ENCODE measurements at regions not wholly inside any gene's neighbourhood (a gene's known extent, or its start where the extent isn't known, plus 50 kb on each side); places are given as distances from the start of the nearest gene placed in this dataset.

DNA sequence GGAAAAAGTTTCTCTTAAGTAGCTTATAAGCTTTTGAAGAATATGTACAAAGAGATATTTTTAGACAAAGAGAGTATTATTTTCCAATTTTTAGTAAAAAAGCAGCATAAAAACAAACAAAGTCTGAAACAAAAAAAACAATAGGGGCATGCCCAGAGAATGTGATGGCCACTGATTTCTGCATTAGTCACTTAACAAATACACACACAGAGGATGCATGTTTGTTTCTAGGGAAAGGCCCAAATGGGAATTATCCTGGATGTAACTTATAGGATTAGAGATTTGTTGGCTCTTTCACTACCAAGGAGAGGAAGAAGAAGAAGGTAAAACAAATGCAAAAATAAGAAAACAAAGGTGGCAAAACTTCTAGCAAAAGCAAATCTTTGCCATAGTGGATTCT lies 95.9 kb upstream of the SCOC start:
- DNase-seq, result no peak

DNA sequence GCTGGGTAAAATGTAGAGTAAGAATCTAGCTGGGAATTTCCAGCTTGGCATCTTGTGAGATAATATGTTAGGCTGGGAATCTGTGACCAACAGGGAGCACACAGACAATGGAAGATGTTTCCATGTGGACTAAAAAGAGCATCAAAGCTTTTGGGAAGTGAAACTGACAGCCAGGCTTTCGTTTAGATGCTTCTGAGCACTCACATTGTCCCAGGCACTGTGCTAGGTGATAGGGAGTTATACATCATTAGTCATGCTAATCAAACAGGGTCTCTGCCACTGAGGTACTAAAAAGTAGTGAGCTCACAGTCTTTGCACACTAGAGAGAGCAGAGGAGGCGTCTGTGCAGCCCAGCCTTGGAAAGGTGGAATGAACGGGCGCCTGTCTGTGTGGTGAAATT lies 101.9 kb upstream of the SCOC start:
- no peak for DNase-seq

DNA sequence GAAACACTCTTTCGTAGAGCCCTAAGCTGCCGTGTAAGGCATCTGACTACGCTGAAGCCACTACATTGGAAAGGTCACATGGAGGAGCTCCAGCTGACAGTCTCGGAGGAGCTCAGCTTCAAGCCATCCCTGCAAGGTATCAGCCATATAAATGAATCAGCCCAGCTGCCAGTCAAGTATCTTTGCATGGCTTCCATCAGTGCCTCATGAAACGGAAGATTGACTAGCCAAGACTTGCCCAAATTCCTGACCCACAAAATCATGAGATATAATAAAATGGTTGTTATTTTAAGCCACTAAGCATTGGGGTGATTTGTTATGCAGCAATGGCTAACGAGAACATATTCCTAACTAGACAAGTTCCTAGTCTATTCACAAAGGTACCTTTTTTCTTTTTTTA lies 104.1 kb upstream of the SCOC start:
- no peak for DNase-seq

DNA sequence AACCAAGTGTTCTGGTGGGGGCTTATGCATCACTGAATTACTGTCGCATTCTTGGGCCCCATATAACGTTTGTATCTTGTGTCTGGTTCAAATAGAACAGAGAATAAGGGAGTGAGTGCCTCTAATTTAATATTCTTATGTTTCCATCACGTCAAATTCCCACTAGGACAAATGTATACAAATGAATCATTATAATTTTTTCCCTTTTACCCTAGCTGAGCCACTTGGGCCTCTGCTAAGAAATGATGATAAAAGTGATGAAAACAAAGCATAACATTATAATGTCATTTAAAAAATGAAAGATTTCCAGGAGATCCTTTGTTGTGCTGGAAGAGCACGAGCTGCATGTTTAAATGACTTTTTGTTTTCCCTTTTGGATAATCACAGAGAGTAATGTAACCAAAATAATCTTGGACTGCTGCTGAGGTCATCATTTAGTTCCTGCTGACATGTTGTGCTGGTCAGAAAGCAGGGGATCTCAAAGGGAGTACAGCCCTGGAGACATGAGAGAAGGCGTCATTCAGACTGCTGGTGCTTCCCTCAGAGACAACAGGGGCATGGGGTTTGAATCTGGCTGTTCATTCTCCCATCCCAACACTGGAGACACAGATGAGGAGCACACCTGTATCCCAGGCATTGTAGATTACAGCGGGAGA lies 105.1 kb upstream of the SCOC start:
- DNase-seq, result no peak

DNA sequence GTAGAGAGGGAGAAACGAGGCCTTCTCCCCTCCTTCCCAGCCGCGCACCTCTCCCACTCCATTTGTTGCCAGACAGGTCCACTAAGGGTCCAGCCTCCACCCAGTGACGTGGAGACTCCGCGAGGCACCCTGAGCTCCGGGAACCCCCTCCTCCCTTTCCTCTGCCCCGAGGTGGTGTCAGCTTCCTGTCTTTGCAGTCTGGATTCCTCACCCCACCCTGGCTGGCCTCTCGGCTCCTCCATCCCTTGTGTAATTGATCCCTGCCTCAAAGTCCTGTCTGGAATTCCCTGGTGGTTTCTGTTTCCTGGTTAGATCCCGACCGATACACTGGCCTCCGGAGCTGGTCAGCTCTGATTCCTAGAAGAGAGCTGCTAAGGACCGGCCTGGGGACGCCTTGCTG lies 105.9 kb upstream of the SCOC start:
- no peak for DNase-seq

DNA sequence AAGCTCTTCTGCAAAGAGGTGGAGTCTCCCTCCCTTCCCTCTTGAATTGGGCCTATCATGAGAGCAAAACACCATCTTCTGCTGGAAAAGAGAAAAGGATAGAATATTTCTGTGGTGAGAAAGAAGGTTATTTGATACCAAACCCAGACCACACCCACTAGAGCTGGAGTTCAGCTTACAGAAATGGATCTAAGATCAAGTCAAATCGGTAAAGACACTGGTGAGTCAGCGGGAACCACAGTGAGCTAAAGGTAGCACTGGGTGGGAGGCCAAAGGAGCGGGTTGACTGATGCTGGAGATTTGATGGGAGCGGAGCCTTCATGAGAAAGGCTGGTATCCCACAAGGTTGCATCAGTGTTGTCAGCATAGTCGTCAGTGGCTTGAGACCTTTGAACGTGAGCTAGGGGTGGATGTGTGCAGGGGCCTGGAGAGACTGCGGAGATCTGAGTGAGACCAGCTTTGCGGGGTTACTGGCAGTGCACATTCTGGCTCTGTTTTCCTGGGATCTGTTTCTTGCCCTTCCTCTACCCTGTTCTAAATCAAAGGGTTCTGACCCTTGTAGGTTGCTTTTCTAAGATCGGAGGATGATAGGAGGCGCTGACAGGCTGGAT lies 106.4 kb upstream of the SCOC start:
- no peak for DNase-seq

DNA sequence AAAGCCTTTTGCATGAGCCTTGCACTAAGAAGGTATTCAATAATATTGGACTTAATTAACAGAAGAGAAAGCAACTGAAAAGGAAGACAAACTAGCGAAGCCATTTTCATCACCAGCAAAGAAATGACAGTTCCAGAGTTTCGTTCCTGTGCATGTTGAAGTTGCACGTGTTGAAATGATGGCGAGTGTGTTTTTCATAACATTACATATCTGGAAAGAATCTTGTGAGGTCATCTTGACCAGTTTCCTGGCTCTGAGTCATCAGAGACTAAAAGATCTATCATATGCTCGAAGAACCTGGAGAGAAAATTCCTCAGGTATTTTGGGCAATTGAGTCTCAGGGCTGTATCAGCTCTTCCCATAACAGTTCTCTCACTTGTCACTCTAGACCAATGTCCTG lies 106.2 kb upstream of the MAML3 start:
- no peak for DNase-seq

DNA sequence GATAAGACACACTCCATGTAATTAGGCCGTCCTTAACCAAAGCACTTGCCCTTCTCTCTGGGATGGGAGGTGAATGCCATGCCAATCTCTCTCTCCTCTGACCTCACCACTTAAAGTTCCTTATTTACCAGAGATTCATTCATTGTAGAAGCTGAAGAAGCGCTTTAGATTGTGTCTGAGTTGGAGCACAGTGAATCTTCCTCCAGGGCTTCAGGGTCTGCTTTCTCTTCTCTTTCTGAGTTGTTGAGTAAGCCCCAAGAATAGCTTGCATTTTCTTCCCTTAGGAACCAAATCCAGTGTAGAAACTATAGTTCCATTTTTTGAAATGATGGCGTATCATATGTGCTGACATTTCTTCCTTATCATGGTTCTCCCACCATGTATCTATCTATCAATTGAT lies 104.5 kb upstream of the MAML3 start:
- DNase-seq, result no peak

DNA sequence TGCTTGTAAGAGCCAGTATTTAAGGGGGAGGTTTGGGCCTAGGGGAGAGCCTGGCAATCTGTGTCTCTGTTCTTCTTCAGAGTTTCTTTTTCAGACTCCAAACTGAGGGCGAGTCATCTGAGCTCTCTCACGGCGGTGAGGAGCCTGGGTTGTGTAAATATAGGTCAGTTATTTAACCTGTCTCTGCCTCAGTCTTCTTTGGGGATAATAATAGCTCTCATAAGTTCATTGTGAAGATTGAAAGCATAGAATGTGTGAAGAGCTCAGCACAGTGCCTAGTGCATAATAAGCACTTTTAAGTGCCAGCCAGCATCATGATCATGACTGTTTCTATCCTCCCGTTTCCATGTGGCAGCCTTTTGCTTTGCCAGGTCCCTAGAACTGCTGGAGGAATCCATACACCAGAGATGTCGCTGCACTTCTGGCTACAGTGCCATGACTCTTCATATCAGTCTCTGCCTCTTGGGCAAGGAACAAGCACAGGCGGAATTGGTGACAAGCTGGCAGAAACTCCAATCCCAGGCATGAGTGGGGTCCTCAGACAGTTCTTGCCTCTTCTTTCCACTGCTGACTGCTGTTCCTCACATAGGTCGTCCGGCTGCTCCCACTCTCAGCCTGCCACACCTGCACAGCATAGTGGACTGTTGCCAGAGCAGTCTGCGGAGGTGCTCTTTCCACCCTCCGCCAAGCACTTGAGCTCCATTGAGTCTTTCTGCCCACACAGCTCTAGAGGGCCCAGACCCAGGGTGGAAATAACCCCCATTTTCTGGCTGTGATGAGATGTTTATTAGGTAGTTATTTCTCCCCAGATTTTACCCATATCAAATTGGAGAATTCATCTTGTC lies 103.7 kb upstream of the MAML3 start:
- peak; percentile 38 for DNase-seq

DNA sequence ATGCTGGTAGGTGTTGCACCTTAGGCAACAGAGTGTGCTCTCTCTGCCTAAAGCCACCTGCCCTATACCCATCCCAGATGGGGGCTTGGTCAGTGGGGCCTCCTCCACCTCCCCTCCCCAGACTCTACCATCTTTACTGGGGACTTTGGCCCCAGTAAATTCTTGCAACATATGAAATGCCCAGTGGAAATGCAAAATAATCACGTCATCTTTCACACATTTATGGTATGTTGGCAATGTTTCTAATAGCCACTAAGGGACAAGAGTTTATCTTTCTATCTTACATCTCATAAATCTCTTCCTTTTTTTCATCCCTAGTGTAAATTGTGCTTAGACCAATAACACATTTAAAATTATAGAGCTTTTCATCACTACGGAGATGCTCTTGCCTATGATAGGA lies 103.0 kb upstream of the MAML3 start:
- DNase-seq, result no peak

DNA sequence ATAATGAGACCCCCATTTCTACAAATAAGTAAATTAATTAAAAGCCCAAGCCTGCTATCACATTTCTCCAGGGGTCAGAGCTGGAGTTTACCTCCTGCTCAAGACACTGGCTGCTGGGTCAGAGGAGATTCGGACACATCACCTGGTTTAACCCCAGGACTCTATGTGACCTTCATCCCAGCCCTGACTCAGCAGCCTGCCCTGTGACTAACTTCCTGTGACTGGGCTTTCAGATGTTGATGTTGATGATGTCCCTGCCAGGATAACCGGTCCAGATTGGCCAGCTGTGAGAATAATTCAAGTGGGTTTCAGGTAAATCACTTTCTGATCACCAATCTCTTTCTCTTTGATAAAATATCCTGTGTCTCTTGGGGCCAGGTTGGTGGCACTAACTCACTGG lies 102.4 kb upstream of the MAML3 start:
- no peak for DNase-seq

DNA sequence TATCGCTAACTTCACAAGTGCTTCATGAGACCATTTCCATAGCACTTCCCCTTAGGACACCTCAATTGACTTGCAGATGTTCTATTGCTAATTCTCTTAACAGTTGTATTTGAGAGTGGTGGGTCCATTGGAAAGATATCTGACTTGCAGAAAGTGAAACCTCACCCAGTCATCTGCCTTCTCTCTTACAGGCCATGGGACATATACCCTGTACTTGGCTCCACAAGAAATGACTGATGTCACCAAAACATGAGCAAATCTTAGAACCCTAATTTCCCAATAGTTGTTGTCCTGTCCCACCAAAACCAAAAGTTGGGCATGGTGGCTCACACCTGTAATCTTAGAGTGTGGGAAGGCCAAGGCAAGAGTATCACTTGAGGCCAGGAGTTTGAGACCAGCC lies 101.9 kb upstream of the MAML3 start:
- DNase-seq, result no peak

DNA sequence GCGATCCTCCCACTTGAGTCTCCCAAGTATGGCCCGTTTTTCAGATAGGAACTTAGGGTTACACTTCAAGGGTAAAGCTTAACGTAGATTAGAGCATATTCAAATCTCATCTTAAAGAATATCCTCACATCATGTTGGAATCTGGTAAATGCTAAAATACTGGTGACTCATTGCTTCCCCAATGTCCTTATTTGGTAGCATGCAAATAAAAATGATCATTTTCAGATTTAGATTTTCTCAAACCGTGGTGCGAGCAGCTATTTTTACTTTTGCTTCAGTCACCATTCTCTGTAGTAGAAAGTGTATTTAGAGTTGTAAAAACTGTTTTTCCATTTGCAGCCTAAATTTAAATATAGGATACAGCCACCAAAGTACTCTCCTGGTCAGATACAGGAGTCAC lies 101.5 kb upstream of the MAML3 start:
- no peak for DNase-seq

DNA sequence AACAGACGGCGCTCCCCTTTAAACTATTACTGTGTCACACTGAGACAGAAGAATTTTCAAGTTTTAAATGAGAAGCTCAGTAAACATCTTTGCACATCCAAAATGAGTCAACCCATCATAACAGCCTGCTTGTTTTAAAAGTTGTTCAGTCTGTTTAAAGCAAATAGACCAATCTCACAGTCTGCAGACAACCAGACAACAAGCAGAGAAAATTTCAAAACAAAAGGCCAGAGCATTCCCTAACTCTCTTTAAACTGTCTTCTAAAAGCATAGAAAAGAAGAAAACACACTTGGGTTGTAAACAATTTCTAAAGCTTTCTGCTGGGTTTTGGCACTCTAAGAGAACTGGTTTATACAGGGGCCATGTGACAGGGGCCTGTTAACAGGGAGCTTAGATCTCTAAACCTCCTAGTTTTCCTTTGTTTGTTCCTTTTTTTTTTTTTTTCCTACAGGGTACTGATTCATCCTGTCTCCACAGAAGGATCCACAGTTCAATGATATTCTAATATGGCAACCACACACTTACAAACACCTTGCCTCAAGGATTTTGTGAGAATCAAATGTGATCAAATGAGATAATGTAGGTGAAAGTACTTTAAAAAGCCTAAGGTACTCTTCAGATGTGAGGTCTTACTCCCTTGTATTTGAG lies 100.8 kb upstream of the MAML3 start:
- no peak for DNase-seq

DNA sequence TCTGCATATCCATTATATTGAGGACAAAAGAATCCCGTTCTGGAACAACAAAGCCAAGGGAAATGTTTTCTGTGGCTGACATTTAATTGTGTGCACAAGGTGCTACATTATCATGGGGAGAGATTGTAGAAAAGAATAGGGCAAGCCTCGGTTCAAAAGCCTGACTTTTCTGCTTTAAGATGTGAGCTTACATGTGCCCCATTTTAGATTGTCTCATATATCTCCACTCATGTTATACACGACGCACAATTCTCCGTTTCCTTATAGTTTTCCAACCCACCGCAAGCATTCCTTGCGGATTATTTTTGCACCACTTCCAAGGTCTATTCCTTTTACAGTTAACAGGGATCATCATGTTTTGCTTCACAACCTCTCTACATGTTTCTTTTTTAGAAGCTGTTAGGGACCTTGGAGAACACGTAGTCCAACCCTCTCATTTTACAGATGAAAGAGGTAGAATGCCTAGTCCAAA lies 99.6 kb upstream of the MAML3 start:
- no peak for DNase-seq

DNA sequence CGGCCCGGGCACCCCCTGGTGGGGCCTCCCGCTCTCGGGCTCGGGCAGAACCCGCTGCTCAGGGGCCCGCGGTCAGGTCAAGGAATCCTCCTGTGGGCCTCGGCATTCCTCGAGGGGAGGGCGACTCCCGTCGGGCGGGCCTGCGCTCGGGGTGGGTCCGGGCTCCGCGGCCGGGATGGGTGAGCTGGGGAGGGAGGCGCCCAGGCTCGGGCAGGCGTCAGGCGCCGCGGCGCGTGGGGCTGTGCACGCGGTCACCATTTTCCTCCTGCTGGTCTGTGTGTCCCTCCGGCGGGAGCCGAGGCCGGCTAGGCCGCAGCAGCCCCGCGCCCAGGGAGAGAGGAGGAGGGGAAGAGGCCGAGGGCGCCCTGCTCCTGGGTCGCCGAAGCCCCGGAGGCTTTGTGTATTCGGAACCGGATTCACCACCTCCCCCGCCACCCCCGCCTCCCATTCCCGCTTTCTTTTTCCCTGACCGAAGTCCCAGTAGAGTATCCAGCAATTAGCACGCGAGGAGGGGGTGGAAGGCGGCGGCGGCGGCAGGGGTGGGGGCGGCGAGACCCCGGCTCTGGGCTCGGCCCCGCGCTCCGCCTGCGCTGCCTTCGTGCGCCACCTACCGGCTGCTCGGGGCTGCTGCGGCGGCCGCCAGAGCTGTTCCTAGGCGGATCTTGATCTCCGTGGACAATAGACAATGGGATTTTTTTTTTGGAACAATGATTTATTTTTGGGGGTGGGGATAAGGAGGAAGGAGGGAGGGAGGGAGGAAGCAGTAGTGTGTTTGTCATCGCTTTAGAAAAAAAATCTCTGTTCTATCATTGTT lies 99.0 kb upstream of the MAML3 start:
- DNase-seq, result peak; percentile 26

DNA sequence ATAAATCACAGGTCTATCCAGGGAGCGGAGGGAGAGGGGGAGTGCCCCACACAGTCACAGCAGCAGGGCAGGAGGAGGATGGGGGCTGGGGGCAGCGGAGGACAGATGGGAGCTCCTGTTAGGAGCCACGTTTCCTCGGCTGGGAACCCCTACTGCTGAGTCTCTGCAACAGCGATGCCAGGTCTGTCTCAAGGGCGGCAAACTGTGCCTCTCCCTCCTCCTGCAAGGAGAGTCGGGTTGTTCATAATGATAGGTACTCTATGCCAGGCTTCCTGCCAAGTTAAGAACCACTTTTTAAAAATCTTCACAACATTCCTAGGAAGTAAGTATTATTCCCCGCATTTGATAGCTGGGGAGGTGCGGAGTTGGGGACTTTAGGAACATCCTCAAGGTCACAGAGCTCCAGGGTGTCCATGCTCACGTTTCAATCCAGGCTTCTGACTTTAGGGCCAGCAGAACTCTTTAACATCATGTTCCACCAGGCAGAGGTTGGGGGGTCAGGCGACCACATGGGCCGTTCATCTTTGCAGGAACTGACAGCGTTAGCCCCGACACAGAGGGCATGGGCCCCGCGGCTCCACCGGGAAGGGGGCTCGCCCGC lies 98.3 kb upstream of the MAML3 start:
- DNase-seq, result no peak

DNA sequence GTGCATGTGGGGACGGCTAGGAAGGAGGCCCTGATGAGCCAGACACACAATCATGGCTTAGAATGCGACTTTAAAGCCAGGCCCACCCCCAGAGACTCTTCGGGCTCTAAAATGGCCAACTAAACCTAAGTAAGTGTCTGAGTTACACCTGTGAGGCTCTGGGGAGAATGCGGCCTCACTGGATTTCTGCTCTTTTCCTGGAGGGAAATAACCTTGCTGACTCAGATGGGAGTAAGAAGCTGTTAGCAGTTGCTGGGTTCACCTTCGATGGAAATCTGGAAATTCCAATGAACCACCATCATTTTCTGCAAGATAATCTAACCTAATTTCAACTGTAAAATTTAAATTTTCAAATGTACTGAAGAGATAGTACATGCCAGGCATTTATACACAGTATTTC lies 97.6 kb upstream of the MAML3 start:
- DNase-seq, result no peak

DNA sequence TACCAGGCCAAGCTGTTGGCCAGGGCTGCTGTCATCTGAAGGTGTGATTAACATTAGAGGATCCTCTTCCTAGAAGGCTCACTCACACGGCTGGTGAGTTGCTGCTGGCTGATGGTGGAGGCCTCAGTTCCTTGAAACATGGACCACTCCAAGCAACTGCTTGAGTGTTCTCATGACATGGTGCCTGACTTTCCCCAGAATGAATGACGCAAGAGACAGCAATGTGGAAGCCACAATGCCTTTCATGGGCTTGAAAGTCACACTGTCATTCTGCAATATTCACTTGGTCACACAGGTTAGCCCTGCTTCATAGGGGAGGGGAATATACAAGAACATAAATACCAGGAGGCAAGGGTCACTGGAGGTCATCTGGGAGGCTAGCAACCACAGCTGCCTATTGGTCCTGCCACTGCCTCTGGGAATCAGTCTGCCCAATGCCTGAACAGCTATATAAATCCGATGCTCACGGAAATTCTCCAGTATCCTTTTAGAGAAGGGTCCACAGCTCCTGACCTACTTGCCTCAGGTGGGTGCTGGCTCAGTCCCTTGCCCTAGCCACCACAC lies 97.1 kb upstream of the MAML3 start:
- no peak for DNase-seq

DNA sequence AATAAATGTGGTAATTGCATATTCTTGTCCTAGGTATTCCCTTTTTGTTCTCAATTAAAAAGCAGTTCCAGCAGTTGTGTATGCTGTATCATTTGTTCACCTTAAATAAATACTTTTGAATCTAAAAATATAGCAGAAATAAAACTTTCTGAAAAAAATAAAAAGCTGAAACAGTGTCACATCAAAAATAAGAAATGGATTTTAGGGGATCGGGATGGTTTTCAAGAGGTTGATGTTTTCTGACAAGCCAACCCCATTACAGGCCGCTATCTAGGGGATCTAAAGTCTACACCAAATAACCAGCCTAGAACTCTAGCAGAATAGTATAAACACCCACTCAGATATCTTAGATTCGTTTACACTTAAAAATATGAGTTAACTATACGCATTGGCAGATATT lies 95.4 kb upstream of the MAML3 start:
- no peak for DNase-seq

DNA sequence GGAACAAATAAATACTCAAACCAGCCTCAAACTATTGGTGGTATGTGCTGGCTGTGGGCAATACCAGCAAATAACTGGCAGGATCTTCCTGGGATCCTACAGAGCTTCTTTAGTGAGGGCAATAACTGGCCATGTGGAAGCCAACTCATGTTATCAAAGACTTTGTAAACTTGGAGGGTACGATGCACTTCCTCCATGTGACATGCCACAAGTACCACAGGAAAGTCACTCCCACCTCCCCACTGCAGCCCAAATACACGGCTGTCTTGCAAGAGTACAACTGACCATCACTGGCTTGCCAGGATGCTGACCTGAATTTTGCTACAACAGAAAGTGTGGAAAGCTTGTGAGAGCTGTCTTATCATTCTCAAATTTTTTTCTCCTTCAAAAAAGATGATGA lies 93.3 kb upstream of the MAML3 start:
- DNase-seq, result no peak

DNA sequence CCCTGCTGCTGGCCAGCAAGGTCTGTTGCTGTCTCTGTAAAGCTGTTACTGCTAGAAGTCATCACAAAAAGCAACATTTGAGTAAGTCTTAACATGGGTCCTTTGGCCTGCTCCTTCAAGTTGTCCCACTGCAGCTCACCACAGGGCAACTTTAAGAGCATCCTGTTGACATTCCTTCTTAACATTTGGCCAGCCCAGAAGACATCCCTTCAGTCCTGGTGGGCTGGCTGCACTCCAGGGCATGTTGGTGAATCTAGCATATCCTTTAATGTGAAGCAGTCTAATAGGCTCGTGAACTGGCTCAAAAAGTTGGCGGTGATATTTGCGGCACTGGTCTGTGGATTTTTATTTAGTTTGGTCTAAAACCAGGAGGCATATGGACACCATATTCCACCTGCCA lies 92.2 kb upstream of the MAML3 start:
- no peak for DNase-seq
